Activated T-cell treated with anti-CD3 and anti-CD28 coated beads, Interleukin-2, amount 50 U/mL, for 72 hours (primary cell): ENCODE measurements at regions not wholly inside any gene's neighbourhood (a gene's known extent, or its start where the extent isn't known, plus 50 kb on each side); places are given as distances from the start of the nearest gene placed in this dataset.
"Not testable (repeated sequence)": the region's sequence is repeated elsewhere in the genome, so short reads cannot be mapped to it uniquely, and the experiment has no call there.

ENCODE experiments used
- ATAC-seq, 2 donors: fragments of 150-1000 bp; cut with Tn5 transposase; replicated peaks in 1 of 2; 2 replicates each; pipeline ENCODE4 v1.10.0; 2021; ENCODE audit warnings: moderate library complexity in 2 of 2, mild to moderate bottlenecking in 1 of 2
- DNase-seq, 2 donors: peaks; one replicate each; pipeline ENCODE4 v3.0.0; 2021 to 2022; ENCODE audit warnings: mixed read lengths in 1 of 2
- H3K27ac Mint-ChIP-seq: one replicate; pipeline ENCODE4 v1.8.0; 2022; ENCODE audit warnings: mild to moderate bottlenecking, moderate library complexity, mixed read lengths
- H3K27me3 Mint-ChIP-seq: one replicate; pipeline ENCODE4 v1.8.0; 2022; ENCODE audit warnings: low read depth, mixed read lengths
- H3K36me3 Mint-ChIP-seq, 2 donors: one replicate each; pipeline ENCODE4 v1.8.0; 2022; ENCODE audit warnings: mixed read lengths in 2 of 2, mild to moderate bottlenecking in 1 of 2; ENCODE audit not compliant: insufficient read depth in 2 of 2
- H3K4me1 Mint-ChIP-seq: one replicate; pipeline ENCODE4 v1.8.0; 2022; ENCODE audit warnings: low read depth, mixed read lengths
- H3K4me3 Mint-ChIP-seq, 2 donors: one replicate each; pipeline ENCODE4 v1.8.0; 2022; ENCODE audit warnings: mild to moderate bottlenecking in 2 of 2, mixed read lengths in 2 of 2, moderate library complexity in 2 of 2
- H3K9me3 Mint-ChIP-seq, 2 donors: one replicate each; pipeline ENCODE4 v1.8.0; 2022; ENCODE audit warnings: mixed read lengths in 2 of 2

GRCh38 chr2:101587251-101587650 is 110.3 kb upstream of the MAP4K4 start:
- DNase-seq: no peak
- no peak overlapping the region for H3K27ac Mint-ChIP-seq
- peaks cover 4 to 9% of the 10 kb centered on the region in 2 donors for H3K9me3 Mint-ChIP-seq
- no peak for ATAC-seq
- H3K4me1 Mint-ChIP-seq: no peaks in the 10 kb centered on the region
- no peak overlapping the region for H3K4me3 Mint-ChIP-seq
- no peaks in the 10 kb centered on the region for H3K27me3 Mint-ChIP-seq
- peaks cover 2 to 6% of the 10 kb centered on the region in 2 donors for H3K36me3 Mint-ChIP-seq

DNA sequence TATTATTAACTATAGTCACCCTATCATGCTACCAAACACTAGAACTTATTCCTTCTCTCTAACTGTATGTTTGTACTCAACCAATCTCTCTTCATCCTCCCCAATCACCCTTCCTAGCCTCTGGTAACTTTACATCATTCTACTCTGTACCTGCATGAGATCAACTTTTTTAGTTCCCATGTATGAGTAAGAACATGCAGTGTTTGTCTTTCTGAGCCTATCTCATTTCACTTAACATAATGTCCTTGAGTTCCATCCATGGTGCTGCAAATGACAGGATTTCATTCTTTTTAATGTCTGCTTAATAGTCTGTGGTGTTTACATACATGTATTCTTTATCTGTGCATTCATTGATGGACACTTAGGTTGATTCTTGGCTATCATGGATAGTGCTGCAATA is 108.9 kb upstream of the RFX8 start:
- Mint-ChIP-seq H3K4me3 (no peak overlapping the region), H3K4me1 (peaks cover 5% of the 10 kb centered on the region), H3K27me3 (no peaks in the 10 kb centered on the region), H3K36me3 (peaks cover 2 to 4% of the 10 kb centered on the region in 2 donors), H3K9me3 (peaks cover 2 to 6% of the 10 kb centered on the region in 2 donors), H3K27ac (no peak overlapping the region)
- no peak for ATAC-seq
- no peak for DNase-seq

DNA sequence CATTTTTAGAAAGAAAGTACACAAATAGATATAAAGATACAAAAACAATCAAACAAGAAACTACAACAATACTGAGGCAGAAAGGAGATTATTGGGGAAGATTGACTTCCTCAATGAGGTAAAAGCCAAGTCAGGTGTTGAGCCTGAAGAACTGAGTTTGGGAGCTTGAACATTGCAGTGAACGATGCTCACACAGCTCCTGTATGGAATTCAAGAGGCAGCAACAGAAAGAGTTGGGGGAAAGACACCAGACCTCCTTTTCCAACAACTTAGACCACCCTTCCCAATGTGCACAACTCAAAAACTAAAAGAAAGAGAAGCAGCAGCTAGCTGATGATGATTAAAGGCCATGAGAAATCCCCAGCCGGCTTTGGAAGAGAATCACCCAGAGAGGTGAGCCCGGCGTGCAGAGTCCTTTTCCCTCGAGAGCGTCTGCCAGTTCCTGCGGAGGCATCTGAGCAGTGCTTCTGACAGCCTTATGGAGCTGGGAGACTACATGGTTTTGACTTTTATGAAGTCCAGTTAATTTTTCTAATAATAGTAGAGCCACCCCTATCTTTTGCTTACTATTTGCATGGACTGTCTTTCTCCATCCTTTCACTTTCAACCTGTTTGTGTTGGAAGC is 106.9 kb upstream of the RFX8 start:
- no peak for ATAC-seq
- Mint-ChIP-seq H3K36me3 (peaks cover 2% of the 10 kb centered on the region in 2 donors), H3K27me3 (no peaks in the 10 kb centered on the region), H3K27ac (no peak overlapping the region), H3K9me3 (peaks cover 1 to 3% of the 10 kb centered on the region in 2 donors), H3K4me1 (peaks cover 20% of the 10 kb centered on the region), H3K4me3 (no peak overlapping the region)
- no peak for DNase-seq

- H3K27ac Mint-ChIP-seq: no peak overlapping the region
- DNase-seq (no peak), ATAC-seq (no peak)
- no peaks in the 10 kb centered on the region for H3K27me3 Mint-ChIP-seq
- H3K9me3 Mint-ChIP-seq: peaks cover 1 to 3% of the 10 kb centered on the region in 2 donors
- no peak overlapping the region for H3K4me3 Mint-ChIP-seq
- H3K36me3 Mint-ChIP-seq: peaks cover 0 to 2% of the 10 kb centered on the region in 2 donors
- peaks cover 30% of the 10 kb centered on the region for H3K4me1 Mint-ChIP-seq
Measured at GRCh38 chr2:101580528-101580927, 105.6 kb upstream of the RFX8 start.

GRCh38 chr2:101578671-101579070 is 103.8 kb upstream of the RFX8 start:
- H3K9me3 Mint-ChIP-seq: peaks cover 0 to 3% of the 10 kb centered on the region in 2 donors
- peaks cover 30% of the 10 kb centered on the region for H3K4me1 Mint-ChIP-seq
- H3K27ac Mint-ChIP-seq: no peak overlapping the region
- H3K4me3 Mint-ChIP-seq: no peak overlapping the region
- ATAC-seq (no peak), DNase-seq (no peak)
- no peaks in the 10 kb centered on the region for H3K27me3 Mint-ChIP-seq
- H3K36me3 Mint-ChIP-seq: peaks cover 0 to 2% of the 10 kb centered on the region in 2 donors

DNA sequence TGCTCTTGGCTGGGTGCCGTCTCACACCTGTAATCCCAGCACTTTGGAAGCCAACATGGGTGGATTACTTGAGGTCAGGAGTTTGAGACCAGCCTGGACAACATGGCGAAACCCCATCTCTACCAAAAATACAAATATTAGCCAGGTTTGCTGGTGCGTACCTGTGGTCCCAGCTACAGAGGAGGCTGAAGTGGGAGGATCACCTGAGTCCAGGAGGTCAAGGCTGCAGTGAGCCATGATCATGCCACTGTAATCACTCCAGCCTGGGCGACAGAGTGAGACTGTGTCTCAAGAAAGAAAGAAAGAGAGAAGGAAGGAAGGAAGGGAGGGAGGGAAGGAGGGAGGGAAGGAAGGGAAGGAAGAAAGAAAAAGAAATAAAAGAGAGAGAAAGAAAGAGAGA is 103.2 kb upstream of the RFX8 start:
- not testable (repeated sequence) for H3K4me3 Mint-ChIP-seq, H3K27ac Mint-ChIP-seq, H3K36me3 Mint-ChIP-seq, ATAC-seq, H3K9me3 Mint-ChIP-seq, DNase-seq, H3K27me3 Mint-ChIP-seq
- peaks cover 30% of the 10 kb centered on the region for H3K4me1 Mint-ChIP-seq

- DNase-seq (no peak), ATAC-seq (no peak)
- H3K9me3 Mint-ChIP-seq: peaks cover 0 to 3% of the 10 kb centered on the region in 2 donors
- H3K4me1 Mint-ChIP-seq: peaks cover 30% of the 10 kb centered on the region
- no peak overlapping the region for H3K27ac Mint-ChIP-seq
- no peaks in the 10 kb centered on the region for H3K27me3 Mint-ChIP-seq
- H3K4me3 Mint-ChIP-seq: no peak overlapping the region
- peaks cover 0 to 3% of the 10 kb centered on the region in 2 donors for H3K36me3 Mint-ChIP-seq
Measured at GRCh38 chr2:101577173-101577572, 102.3 kb upstream of the RFX8 start.

DNA sequence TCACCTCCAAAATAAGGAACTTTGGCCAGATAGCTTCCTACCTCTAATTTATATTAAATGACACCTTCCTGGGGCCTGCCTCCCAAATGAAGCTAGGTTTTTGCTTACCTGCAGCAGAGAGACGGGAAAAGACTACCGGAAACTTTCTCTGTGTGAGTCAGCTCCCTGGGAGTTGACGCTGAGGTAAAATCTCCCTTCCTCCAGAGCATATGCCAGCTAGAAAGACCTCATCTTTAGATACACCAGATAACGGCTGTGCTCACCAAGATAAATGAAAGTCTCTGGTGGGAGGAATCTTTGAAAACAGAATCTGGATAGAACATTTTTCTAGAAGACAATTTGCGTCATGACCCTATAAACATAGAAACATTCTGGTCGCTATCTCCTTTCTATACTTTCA is 99.7 kb upstream of the RFX8 start:
- Mint-ChIP-seq H3K9me3 (peaks cover 0 to 3% of the 10 kb centered on the region in 2 donors), H3K27ac (no peak overlapping the region), H3K36me3 (peaks cover 2 to 5% of the 10 kb centered on the region in 2 donors), H3K4me1 (peaks cover 40% of the 10 kb centered on the region), H3K27me3 (no peaks in the 10 kb centered on the region), H3K4me3 (no peak overlapping the region)
- ATAC-seq: no peak
- DNase-seq: no peak

- Mint-ChIP-seq H3K27ac (no peak overlapping the region), H3K36me3 (peaks cover 2 to 5% of the 10 kb centered on the region in 2 donors), H3K9me3 (no peaks in the 10 kb centered on the region), H3K27me3 (no peaks in the 10 kb centered on the region), H3K4me1 (peaks cover 21% of the 10 kb centered on the region), H3K4me3 (no peak overlapping the region)
- no peak for DNase-seq
- ATAC-seq: no peak
Measured at GRCh38 chr2:101571951-101572350, 97.0 kb upstream of the RFX8 start.

GRCh38 chr2:101569886-101570520 is 95.1 kb upstream of the RFX8 start:
- Mint-ChIP-seq H3K36me3 (peaks cover 2 to 5% of the 10 kb centered on the region in 2 donors), H3K27ac (no peak overlapping the region), H3K9me3 (no peaks in the 10 kb centered on the region), H3K27me3 (no peaks in the 10 kb centered on the region), H3K4me1 (peaks cover 9% of the 10 kb centered on the region), H3K4me3 (no peak overlapping the region)
- DNase-seq: no peak
- ATAC-seq: no peak

DNA sequence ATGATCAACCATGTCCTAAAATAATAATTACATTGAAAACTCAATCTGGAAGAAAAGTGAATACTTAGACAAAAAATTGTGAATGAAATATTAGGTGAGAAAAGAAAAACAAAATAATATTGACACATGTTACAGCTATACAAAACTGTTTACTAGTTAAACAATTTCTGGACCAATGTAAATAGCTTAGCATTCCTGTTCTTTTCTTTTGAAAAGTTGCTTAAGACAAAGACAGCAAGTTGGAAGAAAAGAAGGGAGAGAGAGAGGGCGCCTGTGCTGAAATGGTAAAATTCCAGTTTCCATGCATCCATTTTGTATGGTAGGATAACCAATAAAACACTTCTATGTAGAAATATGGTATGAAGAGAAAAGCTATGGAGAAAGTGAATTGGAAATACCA is 94.1 kb upstream of the RFX8 start:
- ATAC-seq (no peak), DNase-seq (no peak)
- Mint-ChIP-seq H3K36me3 (peaks cover 2 to 5% of the 10 kb centered on the region in 2 donors), H3K4me3 (no peak overlapping the region), H3K4me1 (peaks cover 9% of the 10 kb centered on the region), H3K27me3 (no peaks in the 10 kb centered on the region), H3K9me3 (no peaks in the 10 kb centered on the region), H3K27ac (no peak overlapping the region)

DNA sequence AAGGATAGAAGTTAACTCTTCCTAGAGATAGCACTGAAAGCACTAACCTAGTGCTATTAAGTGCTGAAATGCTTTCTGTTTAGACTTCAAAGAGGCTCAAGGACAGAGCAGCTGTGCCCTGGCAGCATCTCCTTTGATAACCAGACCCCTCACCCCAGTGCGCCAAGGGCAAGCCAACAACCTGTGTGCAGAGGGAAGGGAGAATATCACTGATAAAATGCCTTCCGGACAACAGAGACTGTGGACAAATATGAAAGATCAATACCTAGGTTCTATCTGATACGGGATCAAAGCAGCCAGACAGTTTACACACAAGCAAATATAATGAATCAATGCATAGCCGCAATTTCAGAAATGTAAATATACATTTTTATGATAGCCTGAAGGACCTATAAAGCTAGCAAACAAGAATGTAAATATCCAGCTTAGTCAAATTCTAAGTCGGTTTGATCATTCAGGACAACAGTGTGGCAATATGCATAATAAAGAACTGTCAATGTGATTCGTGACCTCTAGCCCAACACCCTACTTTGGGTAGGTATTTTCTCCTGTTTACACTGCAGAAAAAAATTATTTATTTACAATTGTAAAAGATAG is 91.8 kb upstream of the RFX8 start:
- no peak overlapping the region for H3K27ac Mint-ChIP-seq
- peaks cover 0 to 3% of the 10 kb centered on the region in 2 donors for H3K36me3 Mint-ChIP-seq
- DNase-seq (no peak), ATAC-seq (no peak)
- no peaks in the 10 kb centered on the region for H3K27me3 Mint-ChIP-seq
- no peak overlapping the region for H3K4me3 Mint-ChIP-seq
- peaks cover 22% of the 10 kb centered on the region for H3K4me1 Mint-ChIP-seq
- no peaks in the 10 kb centered on the region for H3K9me3 Mint-ChIP-seq

- Mint-ChIP-seq H3K27ac (no peak overlapping the region), H3K4me3 (no peak overlapping the region), H3K9me3 (peaks cover 0 to 5% of the 10 kb centered on the region in 2 donors), H3K27me3 (no peaks in the 10 kb centered on the region), H3K4me1 (peaks cover 28% of the 10 kb centered on the region), H3K36me3 (peaks cover 3 to 4% of the 10 kb centered on the region in 2 donors)
- no peak for ATAC-seq
- no peak for DNase-seq
Measured at GRCh38 chr2:101563849-101564248, 88.9 kb upstream of the RFX8 start.
